OCI-LY1 (cell line): ENCODE measurements at regions not wholly inside any gene's neighbourhood (a gene's known extent, or its start where the extent isn't known, plus 50 kb on each side); places are given as distances from the start of the nearest gene placed in this dataset.

Experiments
- EZH2 ChIP-seq: fragments of 200-600 bp; sonication (generic), shearing (Covaris generic); IDR thresholded peaks from 2 replicates; pipeline ENCODE4 v1.8.0; 2017; ENCODE audit warnings: borderline replicate concordance, mixed run types, mild to moderate bottlenecking, antibody characterized with exemption, low read length, moderate library complexity, mixed read lengths
- TF ChIP-seq, protein P1 (sequence below): fragments of 200-600 bp; sonication (generic), shearing (Covaris generic); IDR thresholded peaks from 2 replicates; pipeline ENCODE4 v1.5.1; 2017; ENCODE audit warnings: mild to moderate bottlenecking, antibody characterized with exemption, low read length, moderate library complexity, mixed read lengths

DNA sequence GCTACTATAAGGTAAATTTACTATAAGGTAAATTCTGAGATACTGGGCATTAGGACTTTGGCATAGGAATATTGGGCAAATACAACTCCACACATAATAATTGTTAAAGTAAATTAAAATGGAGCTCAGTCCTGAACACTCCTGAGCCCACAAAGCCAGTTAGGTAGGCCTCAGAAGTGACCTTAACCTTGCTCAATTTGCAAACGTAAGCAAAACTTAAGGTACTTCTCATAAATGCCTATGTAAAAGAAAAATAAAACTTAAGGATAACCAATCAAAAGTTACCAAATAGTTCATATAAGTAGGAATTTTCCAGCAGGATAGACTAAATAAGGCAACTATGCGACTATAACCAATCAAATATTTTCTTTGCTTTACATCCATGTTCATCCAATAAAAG is 197.7 kb downstream of the MC4R start:
- TF ChIP-seq, protein P1, sequence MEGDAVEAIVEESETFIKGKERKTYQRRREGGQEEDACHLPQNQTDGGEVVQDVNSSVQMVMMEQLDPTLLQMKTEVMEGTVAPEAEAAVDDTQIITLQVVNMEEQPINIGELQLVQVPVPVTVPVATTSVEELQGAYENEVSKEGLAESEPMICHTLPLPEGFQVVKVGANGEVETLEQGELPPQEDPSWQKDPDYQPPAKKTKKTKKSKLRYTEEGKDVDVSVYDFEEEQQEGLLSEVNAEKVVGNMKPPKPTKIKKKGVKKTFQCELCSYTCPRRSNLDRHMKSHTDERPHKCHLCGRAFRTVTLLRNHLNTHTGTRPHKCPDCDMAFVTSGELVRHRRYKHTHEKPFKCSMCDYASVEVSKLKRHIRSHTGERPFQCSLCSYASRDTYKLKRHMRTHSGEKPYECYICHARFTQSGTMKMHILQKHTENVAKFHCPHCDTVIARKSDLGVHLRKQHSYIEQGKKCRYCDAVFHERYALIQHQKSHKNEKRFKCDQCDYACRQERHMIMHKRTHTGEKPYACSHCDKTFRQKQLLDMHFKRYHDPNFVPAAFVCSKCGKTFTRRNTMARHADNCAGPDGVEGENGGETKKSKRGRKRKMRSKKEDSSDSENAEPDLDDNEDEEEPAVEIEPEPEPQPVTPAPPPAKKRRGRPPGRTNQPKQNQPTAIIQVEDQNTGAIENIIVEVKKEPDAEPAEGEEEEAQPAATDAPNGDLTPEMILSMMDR: no peak
- no peak for TF ChIP-seq EZH2
